ENCODE measurements at regions not wholly inside any gene's neighbourhood (a gene's known extent, or its start where the extent isn't known, plus 50 kb on each side); places are given as distances from the start of the nearest gene placed in this dataset.

GRCh38 chr20:39152126-39152525 lies 190.0 kb downstream of the DHX35 start:
- Mint-ChIP-seq H3K4me1 (no peaks in the 10 kb centered on the region), H3K27me3 (ENCODE audit: low read depth in 3 of 3) (peaks cover 3 to 20% (median 10%) of the 10 kb centered on the region in 3 donors), H3K9me3 (peaks cover 0 to 2% (median under 1%) of the 10 kb centered on the region in 7 donors), H3K4me3 (no peak overlapping the region), H3K36me3 (no peaks in the 10 kb centered on the region), H3K27ac (no peak overlapping the region)
- DNase-seq: no peak
- Histone ChIP-seq H3K4me3 (replicated peaks in 1 of 3; ENCODE audit: low read depth in 2 of 3, low read length in 3 of 3) (no peak overlapping the region), H3K4me1 (ENCODE audit: control insufficient read depth in 1 of 2, insufficient read depth in 2 of 2, low read length in 2 of 2) (no peaks in the 10 kb centered on the region), H3K79me2 (ENCODE audit: insufficient read depth, low read length) (no peaks in the 10 kb centered on the region), H3K9ac (ENCODE audit: insufficient read depth, low read length, poor library complexity, severe bottlenecking) (no peak overlapping the region), H3K27me3 (ENCODE audit: control insufficient read depth in 2 of 2, insufficient read depth in 2 of 2, low read length in 2 of 2) (peaks cover 5 to 9% of the 10 kb centered on the region in 2 donors), H3K9me3 (replicated peaks in 1 of 2; ENCODE audit: control insufficient read depth in 1 of 2, insufficient read depth in 1 of 2, low read length in 2 of 2) (no peaks in the 10 kb centered on the region), H3K4me2 (replicated peaks; ENCODE audit: extremely low read depth, low read length, poor library complexity, severe bottlenecking) (no peak overlapping the region), H2AFZ (ENCODE audit: insufficient read depth, low read depth, low read length, poor library complexity, severe bottlenecking) (no peak overlapping the region), H3K36me3 (replicated peaks in 1 of 2; ENCODE audit: control insufficient read depth in 1 of 2, insufficient read depth in 2 of 2, low read length in 2 of 2) (no peaks in the 10 kb centered on the region), H3K27ac (ENCODE audit: low read depth in 1 of 2, low read length in 2 of 2) (no peak overlapping the region), H4K20me1 (ENCODE audit: insufficient read depth, low read length) (no peaks in the 10 kb centered on the region)
- 100% methylated on average over 2 of the region's 4 CpGs for WGBS (ENCODE audit: insufficient coverage)
- intact Hi-C loops (cut with micrococcal nuclease): no loop called here
- TF ChIP-seq CTCF (IDR thresholded peaks at IDR 0.05): no peak

- Histone ChIP-seq H3K27ac (ENCODE audit: low read depth in 1 of 2, low read length in 2 of 2) (no peak overlapping the region), H3K4me1 (ENCODE audit: control insufficient read depth in 1 of 2, insufficient read depth in 2 of 2, low read length in 2 of 2) (no peaks in the 10 kb centered on the region), H3K79me2 (ENCODE audit: insufficient read depth, low read length) (no peaks in the 10 kb centered on the region), H3K4me3 (replicated peaks in 1 of 3; ENCODE audit: low read depth in 2 of 3, low read length in 3 of 3) (no peak overlapping the region), H3K9ac (ENCODE audit: insufficient read depth, low read length, poor library complexity, severe bottlenecking) (no peak overlapping the region), H3K27me3 (ENCODE audit: control insufficient read depth in 2 of 2, insufficient read depth in 2 of 2, low read length in 2 of 2) (no peaks in the 10 kb centered on the region), H2AFZ (ENCODE audit: insufficient read depth, low read depth, low read length, poor library complexity, severe bottlenecking) (no peak overlapping the region), H3K9me3 (replicated peaks in 1 of 2; ENCODE audit: control insufficient read depth in 1 of 2, insufficient read depth in 1 of 2, low read length in 2 of 2) (no peaks in the 10 kb centered on the region), H3K4me2 (replicated peaks; ENCODE audit: extremely low read depth, low read length, poor library complexity, severe bottlenecking) (no peak overlapping the region), H3K36me3 (replicated peaks in 1 of 2; ENCODE audit: control insufficient read depth in 1 of 2, insufficient read depth in 2 of 2, low read length in 2 of 2) (no peaks in the 10 kb centered on the region), H4K20me1 (ENCODE audit: insufficient read depth, low read length) (no peaks in the 10 kb centered on the region)
- Mint-ChIP-seq H3K27me3 (ENCODE audit: low read depth in 3 of 3) (peaks cover 2 to 13% (median 3%) of the 10 kb centered on the region in 3 donors), H3K9me3 (peaks cover 0 to 2% (median 0%) of the 10 kb centered on the region in 7 donors), H3K4me3 (no peak overlapping the region), H3K4me1 (no peaks in the 10 kb centered on the region), H3K36me3 (no peaks in the 10 kb centered on the region), H3K27ac (no peak overlapping the region)
- DNase-seq: no peak
- TF ChIP-seq CTCF (IDR thresholded peaks at IDR 0.05): no peak
- intact Hi-C loops (cut with micrococcal nuclease): no loop called here
- WGBS (ENCODE audit: insufficient coverage): 88% methylated on average over 13 of the region's 13 CpGs
Measured at GRCh38 chr20:39150501-39150900, 188.4 kb downstream of the DHX35 start.
